Thyroid gland (tissue), 4 donors: ENCODE measurements at regions not wholly inside any gene's neighbourhood (a gene's known extent, or its start where the extent isn't known, plus 50 kb on each side); places are given as distances from the start of the nearest gene placed in this dataset.

Experiments
- CTCF ChIP-seq, 6 experiments: fragments of 200-600 bp in 3 of 6; fragments of 450-650 bp in 3 of 6; sonication (generic) in 3 of 6; IDR thresholded peaks; one replicate each; pipeline ENCODE4 v1.5.1; 2016 to 2019; ENCODE audit warnings: antibody characterized with exemption in 6 of 6, mild to moderate bottlenecking in 2 of 6, inconsistent platforms in 1 of 6, moderate library complexity in 1 of 6
- POLR2A ChIP-seq, 2 donors: fragments of 450-650 bp; IDR thresholded peaks; one replicate each; pipeline ENCODE4 v1.6.1; 2017; ENCODE audit warnings: antibody characterized with exemption in 2 of 2, mild to moderate bottlenecking in 2 of 2, moderate library complexity in 1 of 2

- TF ChIP-seq CTCF (IDR thresholded peaks at IDR 0.05) (no peak), POLR2A (IDR thresholded peaks at IDR 0.05) (no peak)
These were observed 93.8 kb downstream of the TMEM215 start for GRCh38 chr9:32877103-32877502.
